ENCODE measurements at regions not wholly inside any gene's neighbourhood (a gene's known extent, or its start where the extent isn't known, plus 50 kb on each side); places are given as distances from the start of the nearest gene placed in this dataset.

- no peak for TF ChIP-seq POLR2A (IDR thresholded peaks at IDR 0.05)
- no peak for TF ChIP-seq CTCF (IDR thresholded peaks at IDR 0.05)
- TF ChIP-seq POLR2AphosphoS5 (IDR thresholded peaks at IDR 0.05), result no peak
- TF ChIP-seq EP300 (IDR thresholded peaks at IDR 0.05), result no peak
Observed at GRCh38 chr5:4880304-4880741, 259.8 kb upstream of the ADAMTS16 start.
